GM13977 (cell line): ENCODE measurements at regions not wholly inside any gene's neighbourhood (a gene's known extent, or its start where the extent isn't known, plus 50 kb on each side); places are given as distances from the start of the nearest gene placed in this dataset.

Experiments used
- DNase-seq: peaks from one replicate; pipeline ENCODE4 v3.0.0; 2012; ENCODE audit warnings: low spot score
- in situ Hi-C: fragments of 300-500 bp; cut with MboI; formaldehyde crosslinking; loops from one replicate; pipeline ENCODE4 v1.12.0; 2022; ENCODE audit warnings: low sequenced_read_pairs, low pct_unique_long_range_greater_than_20kb, mixed read lengths, inconsistent platforms; ENCODE audit not compliant: unreplicated experiment
- TF ChIP-seq, protein P1 (sequence below): IDR thresholded peaks from 2 replicates; pipeline ENCODE4 v1.5.1; 2012; ENCODE audit warnings: mild to moderate bottlenecking, control low read depth; ENCODE audit not compliant: insufficient read depth; ENCODE audit errors: extremely low read depth, missing control alignments

- in situ Hi-C loops = loop anchor here (10.0 kb wide), 1 partner anchor 96 kb away; no protein-coding TSS in a partner anchor
Measured at GRCh38 chr5:141800617-141801016, 77.6 kb downstream of the PCDH1 start.

DNA sequence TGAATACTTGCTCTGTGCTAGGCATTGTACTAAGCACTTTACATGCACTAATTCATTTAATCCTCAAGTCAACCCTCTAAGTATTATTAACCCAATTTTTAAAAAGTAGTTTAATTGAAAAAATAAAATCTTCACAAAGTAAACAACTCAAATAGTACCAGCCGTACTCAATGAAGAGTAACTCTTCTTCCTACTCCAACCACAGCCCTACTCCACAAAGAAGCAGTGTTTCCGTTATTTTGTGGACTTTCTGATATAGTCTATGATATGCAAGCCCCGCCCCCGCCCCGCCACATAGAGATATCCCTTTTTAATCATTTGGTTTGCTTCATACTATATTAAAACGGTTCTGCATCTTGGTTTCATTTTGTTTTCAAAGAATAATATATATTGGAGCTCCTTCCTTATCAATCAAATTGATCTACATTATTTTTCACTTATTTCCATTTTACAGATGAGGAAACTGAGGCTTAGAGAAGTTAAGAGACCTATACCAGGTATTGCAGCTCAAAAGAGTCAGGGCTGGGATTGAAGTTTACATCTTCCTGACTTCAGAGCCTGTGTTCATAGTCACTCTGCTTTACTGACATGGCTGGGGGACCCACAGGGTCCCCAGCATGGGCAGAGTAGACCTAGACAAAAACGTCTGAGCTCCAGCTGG lies 78.6 kb downstream of the PCDH1 start:
- DNase-seq = no peak
- TF ChIP-seq, protein P1, sequence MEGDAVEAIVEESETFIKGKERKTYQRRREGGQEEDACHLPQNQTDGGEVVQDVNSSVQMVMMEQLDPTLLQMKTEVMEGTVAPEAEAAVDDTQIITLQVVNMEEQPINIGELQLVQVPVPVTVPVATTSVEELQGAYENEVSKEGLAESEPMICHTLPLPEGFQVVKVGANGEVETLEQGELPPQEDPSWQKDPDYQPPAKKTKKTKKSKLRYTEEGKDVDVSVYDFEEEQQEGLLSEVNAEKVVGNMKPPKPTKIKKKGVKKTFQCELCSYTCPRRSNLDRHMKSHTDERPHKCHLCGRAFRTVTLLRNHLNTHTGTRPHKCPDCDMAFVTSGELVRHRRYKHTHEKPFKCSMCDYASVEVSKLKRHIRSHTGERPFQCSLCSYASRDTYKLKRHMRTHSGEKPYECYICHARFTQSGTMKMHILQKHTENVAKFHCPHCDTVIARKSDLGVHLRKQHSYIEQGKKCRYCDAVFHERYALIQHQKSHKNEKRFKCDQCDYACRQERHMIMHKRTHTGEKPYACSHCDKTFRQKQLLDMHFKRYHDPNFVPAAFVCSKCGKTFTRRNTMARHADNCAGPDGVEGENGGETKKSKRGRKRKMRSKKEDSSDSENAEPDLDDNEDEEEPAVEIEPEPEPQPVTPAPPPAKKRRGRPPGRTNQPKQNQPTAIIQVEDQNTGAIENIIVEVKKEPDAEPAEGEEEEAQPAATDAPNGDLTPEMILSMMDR = no peak
- in situ Hi-C loops = loop anchor here (10.0 kb wide), 1 partner anchor 95 kb away; no protein-coding TSS in a partner anchor

More at GRCh38 chr5:141800617-141801016, 77.6 kb downstream of the PCDH1 start:
- no peak for DNase-seq
- TF ChIP-seq, protein P1 = no peak

DNA sequence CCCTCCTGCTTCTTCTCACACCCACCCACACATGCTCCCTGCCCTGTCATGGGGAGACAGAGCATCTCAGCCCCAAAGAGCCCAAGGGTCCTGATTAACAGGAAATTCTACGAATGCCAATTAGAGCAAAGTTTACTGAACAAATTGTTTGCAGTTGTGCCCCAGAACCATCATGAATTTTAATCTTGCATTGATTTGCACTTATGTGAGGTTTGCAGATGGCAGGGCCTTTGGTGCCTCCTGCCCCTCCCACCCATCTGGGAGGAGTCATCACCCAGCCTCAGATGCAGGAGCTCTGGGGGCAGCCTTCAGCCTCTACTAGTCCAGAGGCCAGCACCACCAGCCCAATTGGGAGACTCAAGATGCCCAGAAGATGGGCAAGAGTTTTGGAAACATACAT lies 80.8 kb downstream of the PCDH1 start:
- TF ChIP-seq, protein P1 = no peak
- no peak for DNase-seq
- in situ Hi-C loops = no loop called here

GRCh38 chr5:141795421-141795820 lies 82.8 kb downstream of the PCDH1 start:
- in situ Hi-C loops = no loop called here
- no peak for DNase-seq
- TF ChIP-seq, protein P1 = no peak

DNA sequence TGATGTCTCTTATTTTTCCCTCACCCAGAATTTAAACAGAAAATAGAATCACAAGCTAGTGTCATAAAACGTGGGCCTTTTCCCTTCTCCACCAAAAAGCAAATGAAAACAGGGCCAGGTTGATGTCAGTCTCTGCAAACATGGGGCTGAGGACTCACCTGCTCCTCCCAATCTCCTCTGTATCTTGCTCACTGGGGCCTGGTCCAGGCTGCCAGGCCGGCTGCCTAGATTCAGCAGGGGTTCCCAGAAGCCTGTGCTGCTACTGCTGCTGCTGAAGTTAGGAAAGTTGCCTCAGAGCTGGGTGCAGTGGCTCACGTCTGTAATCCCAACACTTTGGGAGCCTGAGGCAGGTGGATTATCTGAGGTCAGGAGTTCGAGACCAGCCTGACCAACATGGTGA lies 84.3 kb downstream of the PCDH1 start:
- no peak for DNase-seq
- in situ Hi-C loops = no loop called here
- TF ChIP-seq, protein P1 = no peak

DNA sequence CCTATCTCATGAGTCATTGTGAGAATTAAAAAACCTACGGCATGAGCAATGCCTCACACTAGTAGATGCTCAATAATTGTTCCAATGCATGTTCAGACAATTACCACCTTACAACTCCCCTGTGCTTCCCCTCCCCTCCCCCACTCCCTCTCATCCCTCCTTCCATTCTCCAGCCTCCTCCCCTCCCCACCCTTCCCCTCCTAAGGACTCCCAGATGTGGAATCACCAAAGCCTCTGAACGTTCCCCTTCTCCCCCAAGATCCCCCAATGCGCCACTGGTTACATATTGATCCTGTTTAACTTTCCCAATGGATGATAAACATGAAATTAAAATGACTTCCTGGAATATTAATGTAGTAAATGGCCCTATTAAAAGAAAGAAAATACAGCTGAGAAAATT lies 84.8 kb downstream of the PCDH1 start:
- DNase-seq = no peak
- TF ChIP-seq, protein P1 = no peak
- in situ Hi-C loops = no loop called here
